Hepatocyte (in vitro differentiated cells): ENCODE measurements at regions not wholly inside any gene's neighbourhood (a gene's known extent, or its start where the extent isn't known, plus 50 kb on each side); places are given as distances from the start of the nearest gene placed in this dataset.
A peak's percentile ranks its signal among the peaks of the same experiment; 100 is the strongest.

Experiments used
- CTCF ChIP-seq: fragments of 200-600 bp; sonication (generic); IDR thresholded peaks from 2 replicates; pipeline ENCODE4 v1.5.1; 2016; ENCODE audit warnings: antibody characterized with exemption, mild to moderate bottlenecking; ENCODE audit not compliant: poor library complexity
- EZH2phosphoT487 ChIP-seq: fragments of 200-600 bp; sonication (generic); IDR thresholded peaks from one replicate; pipeline ENCODE4 v1.6.1; 2018; ENCODE audit warnings: antibody characterized with exemption, mild to moderate bottlenecking, low read depth, moderate library complexity; ENCODE audit not compliant: unreplicated experiment, severe bottlenecking

- TF ChIP-seq EZH2phosphoT487: peak; percentile 61
- no peak for TF ChIP-seq CTCF
These were observed 725.9 kb upstream of the NR2F2 start for GRCh38 chr15:95604634-95605036.
